GM10266 (cell line): ENCODE measurements at regions not wholly inside any gene's neighbourhood (a gene's known extent, or its start where the extent isn't known, plus 50 kb on each side); places are given as distances from the start of the nearest gene placed in this dataset.
A peak's percentile ranks its signal among the peaks of the same experiment; 100 is the strongest.

Experiments used
- DNase-seq: peaks from one replicate; pipeline ENCODE4 v3.0.0; 2012; ENCODE audit errors: extremely low spot score
- CTCF ChIP-seq: IDR thresholded peaks from 2 replicates; pipeline ENCODE4 v1.5.1; 2012; ENCODE audit warnings: mild to moderate bottlenecking, low read depth; ENCODE audit not compliant: control insufficient read depth, insufficient read depth; ENCODE audit errors: missing control alignments

DNA sequence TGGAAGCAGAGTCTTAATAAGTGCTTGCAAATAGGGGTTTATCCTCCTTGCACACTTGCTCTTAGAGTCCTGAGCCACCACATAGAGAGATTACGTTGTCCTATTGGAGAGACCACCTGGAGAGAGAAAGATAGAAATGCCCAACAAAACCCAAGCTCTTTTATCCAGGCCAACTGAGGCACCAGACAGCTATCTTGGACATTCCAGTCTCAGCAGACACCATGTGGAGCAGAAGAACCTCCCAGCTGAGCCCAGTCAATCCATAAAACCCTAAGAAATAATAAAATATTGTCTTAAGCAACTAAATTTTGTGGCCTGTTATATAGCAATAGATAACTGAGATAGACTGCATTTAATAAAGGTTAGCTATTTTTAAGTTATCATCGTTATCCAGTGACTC is 105.7 kb upstream of the PFN2 start:
- no peak for DNase-seq
- no peak for TF ChIP-seq CTCF

- no peak for DNase-seq
- TF ChIP-seq CTCF = no peak
These were observed 104.7 kb upstream of the PFN2 start for GRCh38 chr3:150075417-150075865.

- TF ChIP-seq CTCF = no peak
- DNase-seq = peak; percentile 18
These were observed 104.2 kb upstream of the PFN2 start for GRCh38 chr3:150074697-150075416.

GRCh38 chr3:150074277-150074676 is 103.6 kb upstream of the PFN2 start:
- TF ChIP-seq CTCF = no peak

DNA sequence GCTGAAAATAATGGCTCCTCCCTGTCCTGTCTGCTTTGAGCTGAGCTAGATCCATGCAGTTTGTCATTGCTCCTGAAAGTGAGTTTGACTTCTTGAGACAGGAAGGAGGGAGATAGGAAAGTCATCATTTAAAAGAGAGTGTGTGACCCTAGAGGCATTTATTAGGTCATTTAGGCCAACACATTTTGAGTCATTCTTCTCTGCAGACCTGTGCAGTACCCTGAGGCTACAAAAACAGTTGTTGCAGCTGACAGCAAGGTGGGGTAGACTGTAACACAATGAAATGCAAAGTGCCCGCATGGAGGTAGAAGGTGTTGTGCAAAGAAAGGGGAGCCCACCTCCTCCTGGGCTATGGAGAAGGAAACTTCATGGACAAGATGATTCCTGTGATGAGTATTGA is 102.8 kb upstream of the PFN2 start:
- no peak for DNase-seq
- no peak for TF ChIP-seq CTCF

More at GRCh38 chr3:150074277-150074676, 103.6 kb upstream of the PFN2 start:
- DNase-seq = no peak

- no peak for TF ChIP-seq CTCF
These were observed 102.3 kb upstream of the PFN2 start for GRCh38 chr3:150073031-150073430.

DNA sequence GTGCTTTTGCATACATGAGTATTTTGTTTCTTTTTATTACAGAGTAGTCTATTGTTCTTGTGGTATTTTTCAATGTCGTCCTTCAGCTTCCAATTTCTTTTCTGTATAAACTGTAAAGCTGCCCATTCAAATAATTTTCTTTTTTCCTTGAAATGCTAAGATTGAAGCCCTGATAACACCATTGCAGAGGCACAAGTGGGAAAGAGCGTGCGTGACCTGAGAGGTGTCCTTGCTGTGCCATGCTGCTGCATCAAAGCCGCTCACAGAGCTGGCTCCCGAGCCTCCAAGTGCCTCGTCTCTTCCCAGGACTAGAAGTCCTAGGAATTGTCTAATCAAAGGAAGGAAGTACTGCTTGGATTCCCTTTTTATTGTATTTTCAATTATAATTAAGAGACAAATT is 101.9 kb upstream of the PFN2 start:
- no peak for TF ChIP-seq CTCF
- DNase-seq = no peak

More at GRCh38 chr3:150073031-150073430, 102.3 kb upstream of the PFN2 start:
- DNase-seq = no peak
